Activated effector memory CD4-positive, alpha-beta T cell treated with anti-CD3 and anti-CD28 coated beads, Interleukin-2, amount 50 U/mL, for 16 hours (primary cell): ENCODE measurements at regions not wholly inside any gene's neighbourhood (a gene's known extent, or its start where the extent isn't known, plus 50 kb on each side); places are given as distances from the start of the nearest gene placed in this dataset.
"Not testable (repeated sequence)": the region's sequence is repeated elsewhere in the genome, so short reads cannot be mapped to it uniquely, and the experiment has no call there.

Source experiments
- DNase-seq: peaks from one replicate; pipeline ENCODE4 v3.0.0-alpha.2; 2020

- no peak for DNase-seq
These were observed 354.8 kb downstream of the INSIG2 start for GRCh38 chr2:118442996-118443553.

- no peak for DNase-seq
These were observed 353.8 kb downstream of the INSIG2 start for GRCh38 chr2:118442046-118442445.

- DNase-seq, result no peak
These were observed 352.3 kb downstream of the INSIG2 start for GRCh38 chr2:118440404-118441098.

GRCh38 chr2:118437501-118437900 lies 349.2 kb downstream of the INSIG2 start:
- DNase-seq, result no peak

- no peak for DNase-seq
These were observed 343.7 kb downstream of the INSIG2 start for GRCh38 chr2:118431997-118432396.

- DNase-seq, result no peak
These were observed 343.3 kb downstream of the INSIG2 start for GRCh38 chr2:118431586-118431985.

GRCh38 chr2:118431165-118431517 lies 342.9 kb downstream of the INSIG2 start:
- no peak for DNase-seq

GRCh38 chr2:118430510-118431164 lies 342.4 kb downstream of the INSIG2 start:
- DNase-seq, result no peak

GRCh38 chr2:118425191-118425590 lies 336.9 kb downstream of the INSIG2 start:
- DNase-seq, result no peak

GRCh38 chr2:118423776-118424175 lies 335.5 kb downstream of the INSIG2 start:
- DNase-seq, result no peak

- DNase-seq, result no peak
These were observed 333.4 kb downstream of the INSIG2 start for GRCh38 chr2:118421648-118422047.

- DNase-seq, result no peak
These were observed 329.3 kb downstream of the INSIG2 start for GRCh38 chr2:118417406-118418120.

- not testable (repeated sequence) for DNase-seq
These were observed 326.9 kb downstream of the INSIG2 start for GRCh38 chr2:118415186-118415585.

GRCh38 chr2:118403658-118404451 lies 315.6 kb downstream of the INSIG2 start:
- no peak for DNase-seq

- DNase-seq, result no peak
These were observed 300.5 kb downstream of the INSIG2 start for GRCh38 chr2:118388771-118389170.

GRCh38 chr2:118387509-118387908 lies 299.2 kb downstream of the INSIG2 start:
- DNase-seq, result no peak

GRCh38 chr2:118386641-118387302 lies 298.5 kb downstream of the INSIG2 start:
- no peak for DNase-seq

GRCh38 chr2:118380915-118381653 lies 292.8 kb downstream of the INSIG2 start:
- no peak for DNase-seq

GRCh38 chr2:118375907-118376485 lies 287.7 kb downstream of the INSIG2 start:
- no peak for DNase-seq

- DNase-seq, result no peak
These were observed 286.9 kb downstream of the INSIG2 start for GRCh38 chr2:118374974-118375755.
